Esophagus squamous epithelium (tissue), 4 donors: ENCODE measurements at regions not wholly inside any gene's neighbourhood (a gene's known extent, or its start where the extent isn't known, plus 50 kb on each side); places are given as distances from the start of the nearest gene placed in this dataset.

Source experiments
- CTCF ChIP-seq, 6 experiments: fragments of 450-650 bp in 4 of 6; fragments of 200-600 bp in 2 of 6; sonication (generic) in 2 of 6; IDR thresholded peaks; one replicate each; pipeline ENCODE4 v1.5.1; 2016 to 2019; ENCODE audit warnings: antibody characterized with exemption in 6 of 6, mild to moderate bottlenecking in 4 of 6, moderate library complexity in 4 of 6
- POLR2A ChIP-seq, 4 donors: fragments of 450-650 bp; IDR thresholded peaks; one replicate each; pipeline ENCODE4 v1.6.1; 2017; ENCODE audit warnings: antibody characterized with exemption in 4 of 4, mild to moderate bottlenecking in 4 of 4, moderate library complexity in 3 of 4

GRCh38 chr9:10925896-10926295 lies 313.1 kb upstream of the PTPRD start:
- TF ChIP-seq CTCF (IDR thresholded peaks at IDR 0.05) (no peak), POLR2A (IDR thresholded peaks at IDR 0.05) (no peak)
